K562 (cell line): ENCODE measurements at regions not wholly inside any gene's neighbourhood (a gene's known extent, or its start where the extent isn't known, plus 50 kb on each side); places are given as distances from the start of the nearest gene placed in this dataset.

Experiments
- ATAC-seq: fragments of 200-7000 bp; cut with Tn5 transposase; 3 replicates; pipeline ENCODE4 v1.9.1; 2020; ENCODE audit warnings: moderate library complexity
- BruUV-seq: library from RNA; stranded (reverse); fragments of 400-500 nt; replicated peaks from 2 replicates; lab custom pipeline; 2021; lab: Mats Ljungman, UMichigan
- CTCF ChIA-PET: fragments of 300-600 bp; formaldehyde crosslinking; extraction: SDS; loops from one replicate; lab custom pipeline; 2021; ENCODE audit warnings: low intra/inter-chr PET ratio; lab: Yijun Ruan, JAX
- POLR2A ChIA-PET: fragments of 300-600, 350-650 bp; sonication (Branson Sonifier 250); formaldehyde crosslinking; extraction: SDS; loops from one replicate; lab custom pipeline; 2021; ENCODE audit warnings: antibody characterized with exemption, inconsistent platforms; lab: Yijun Ruan, JAX
- DNase-seq, 4 experiments: peaks; one replicate each; pipeline versions ENCODE4 v3.0.0 to v3.0.0-alpha.2; 2011 to 2018; ENCODE audit warnings: low spot score in 3 of 4, mixed read lengths in 3 of 4; ENCODE audit errors: extremely low read depth in 1 of 4
- FAIRE-seq: peaks from 2 replicates; lab custom pipeline; 2011; peaks lifted over from hg19 to GRCh38; lab: Jason Lieb, UNC
- H2AFZ ChIP-seq: 2 replicates; pipeline ENCODE4 v1.6.0; 2011; ENCODE audit warnings: low read depth, low read length, control low read depth, inconsistent platforms
- H3K27ac ChIP-seq: fragments of 200-600 bp; 3 replicates; pipeline ENCODE4 v1.8.0; 2011; ENCODE audit warnings: low read depth, mild to moderate bottlenecking, control low read depth, inconsistent platforms, low read length, moderate library complexity, mixed read lengths; ENCODE audit errors: extremely low read depth
- H3K27me3 ChIP-seq, 2 experiments: fragments of 300-600 bp in 1 of 2; 2 replicates in 1 of 2; 3 replicates in 1 of 2; pipeline versions ENCODE4 v1.6.0 to v1.8.0; 2011; ENCODE audit warnings: inconsistent platforms in 2 of 2, low read length in 2 of 2, mild to moderate bottlenecking in 1 of 2, mixed read lengths in 1 of 2, moderate library complexity in 1 of 2; ENCODE audit not compliant: control insufficient read depth in 2 of 2, insufficient read depth in 2 of 2
- H3K36me3 ChIP-seq: fragments of 300-600 bp; 3 replicates; pipeline ENCODE4 v1.8.0; 2011; ENCODE audit warnings: mild to moderate bottlenecking, low read length, inconsistent platforms; ENCODE audit not compliant: control insufficient read depth, insufficient read depth
- H3K4me1 ChIP-seq, 2 experiments: fragments of 200-600 bp in 1 of 2; replicated peaks in 1 of 2; 2 replicates in 1 of 2; 3 replicates in 1 of 2; pipeline versions ENCODE4 v1.5.1 to v1.8.0; 2011; ENCODE audit warnings: inconsistent platforms in 2 of 2, low read length in 2 of 2, mild to moderate bottlenecking in 1 of 2, mixed read lengths in 1 of 2, moderate library complexity in 1 of 2; ENCODE audit not compliant: control insufficient read depth in 2 of 2, insufficient read depth in 2 of 2
- H3K4me2 ChIP-seq: 2 replicates; pipeline ENCODE4 v1.6.1; 2011; ENCODE audit warnings: low read length, control low read depth, inconsistent platforms, mixed read lengths; ENCODE audit not compliant: insufficient read depth
- H3K4me3 ChIP-seq: fragments of 200-600 bp; sonication (generic), shearing (Covaris generic); 2 replicates; pipeline ENCODE4 v1.5.1; 2016; ENCODE audit warnings: control low read depth, inconsistent platforms
- H3K79me2 ChIP-seq: fragments of 200-600 bp; 3 replicates; pipeline ENCODE4 v1.8.0; 2011; ENCODE audit warnings: low read length, inconsistent platforms; ENCODE audit not compliant: control insufficient read depth, insufficient read depth
- H3K9ac ChIP-seq, 2 experiments: 2 replicates each; pipeline versions ENCODE4 v1.6.0 to v1.6.1; 2011; ENCODE audit warnings: low read depth in 2 of 2, low read length in 2 of 2, control low read depth in 1 of 2, inconsistent platforms in 1 of 2, mild to moderate bottlenecking in 1 of 2, mixed read lengths in 1 of 2; ENCODE audit not compliant: insufficient read depth in 1 of 2
- H3K9me1 ChIP-seq: one replicate; pipeline ENCODE4 v1.6.0; 2011; ENCODE audit warnings: inconsistent platforms, mild to moderate bottlenecking, low read length, moderate library complexity; ENCODE audit not compliant: control insufficient read depth, insufficient read depth
- H3K9me3 ChIP-seq: replicated peaks from 2 replicates; pipeline ENCODE4 v1.5.1; 2011; ENCODE audit warnings: low read depth, low read length, inconsistent platforms; ENCODE audit not compliant: control insufficient read depth, insufficient read depth
- H4K20me1 ChIP-seq: replicated peaks from 2 replicates; pipeline ENCODE4 v1.6.1; 2011; ENCODE audit warnings: low read length, inconsistent platforms, mixed read lengths; ENCODE audit not compliant: control insufficient read depth, insufficient read depth
- ASH1L ChIP-seq: fragments of 450-650 bp; IDR thresholded peaks from 2 replicates; pipeline ENCODE4 v1.6.1; 2018; ENCODE audit warnings: borderline replicate concordance, mild to moderate bottlenecking, low read depth; ENCODE audit not compliant: partially characterized antibody
- BHLHE40 ChIP-seq: IDR thresholded peaks from 2 replicates; pipeline ENCODE4 v1.6.1; 2011; ENCODE audit warnings: low read length, improper control_type of control experiment
- CC2D1A ChIP-seq: fragments of 450-650 bp; IDR thresholded peaks from 2 replicates; pipeline ENCODE4 v1.6.1; 2017; ENCODE audit warnings: mild to moderate bottlenecking
- ELF2 ChIP-seq: fragments of 250-450 bp; sonication (Bioruptor Pico); IDR thresholded peaks from 2 replicates; pipeline ENCODE4 v1.5.0; 2021; ENCODE audit warnings: mild to moderate bottlenecking
- GTF2A2 ChIP-seq: IDR thresholded peaks from 2 replicates; pipeline ENCODE4 v1.6.1; 2016; ENCODE audit warnings: mild to moderate bottlenecking, missing genetic modification characterization, missing compliant biosample characterization
- HMBOX1 ChIP-seq: sonication (generic); IDR thresholded peaks from 2 replicates; pipeline ENCODE4 v1.6.1; 2016
- MXI1 ChIP-seq: IDR thresholded peaks from 2 replicates; pipeline ENCODE4 v1.6.1; 2011; ENCODE audit warnings: low read depth, mild to moderate bottlenecking, improper control_type of control experiment, low read length
- NR2C1 ChIP-seq, 2 experiments: fragments of 450-650 bp; IDR thresholded peaks; 2 replicates each; pipeline ENCODE4 v1.6.1; 2017; ENCODE audit warnings: mild to moderate bottlenecking in 2 of 2, antibody characterized with exemption in 1 of 2, inconsistent platforms in 1 of 2, missing compliant biosample characterization in 1 of 2, missing genetic modification characterization in 1 of 2
- PHF20 ChIP-seq: fragments of 450-650 bp; IDR thresholded peaks from 2 replicates; pipeline ENCODE4 v1.6.1; 2018; ENCODE audit not compliant: partially characterized antibody
- SAFB ChIP-seq: fragments of 200-400 bp; formaldehyde crosslinking; IDR thresholded peaks from 2 replicates; pipeline ENCODE4 v1.6.1; 2017; ENCODE audit warnings: low read depth, low read length, borderline replicate concordance
- SMAD4 ChIP-seq: fragments of 250-450 bp; sonication (Bioruptor Pico); conservative IDR thresholded peaks from 2 replicates; pipeline ENCODE4 v1.8.0; 2021; ENCODE audit warnings: inconsistent platforms, mild to moderate bottlenecking, moderate library complexity
- TAF9B ChIP-seq: fragments of 450-650 bp; IDR thresholded peaks from 2 replicates; pipeline ENCODE4 v1.6.1; 2018; ENCODE audit warnings: mild to moderate bottlenecking; ENCODE audit not compliant: partially characterized antibody
- TBP ChIP-seq: optimal IDR thresholded peaks from 2 replicates; pipeline ENCODE3; 2011; ENCODE audit warnings: low read depth, low read length, improper control_type of control experiment
- ZBTB17 ChIP-seq: fragments of 450-650 bp; formaldehyde crosslinking; IDR thresholded peaks from 2 replicates; pipeline ENCODE4 v1.4.0; 2020; ENCODE audit warnings: mild to moderate bottlenecking
- ZC3H11A ChIP-seq: IDR thresholded peaks from 2 replicates; pipeline ENCODE4 v1.6.1; 2012; ENCODE audit warnings: low read depth, low read length, improper control_type of control experiment
- ZNF217 ChIP-seq: sonication (generic); formaldehyde crosslinking; IDR thresholded peaks from 2 replicates; pipeline ENCODE4 v1.8.0; 2022; ENCODE audit warnings: mild to moderate bottlenecking, missing genetic modification reagents
- ZSCAN32 ChIP-seq: fragments of 450-650 bp; formaldehyde crosslinking; IDR thresholded peaks from 2 replicates; pipeline ENCODE4 v1.4.0; 2020; ENCODE audit warnings: mild to moderate bottlenecking, moderate library complexity
- WGBS: fragments of 100-300 bp; shearing (Covaris generic); methylation state at CpG from one replicate; pipeline ENCODE4 v1.1.6; 2016; ENCODE audit warnings: low coverage, mixed read lengths; ENCODE audit not compliant: insufficient coverage; ENCODE audit errors: missing lambda C conversion rate; 5-methylcytosine and 5-hydroxymethylcytosine counted together
- in situ Hi-C: fragments of 300-500 bp; cut with MboI; formaldehyde crosslinking; loops from 4 replicates; pipeline ENCODE4 v1.15.0; 2018; ENCODE audit warnings: inconsistent platforms, mixed read lengths
- intact Hi-C: fragments of 100-400 bp; cut with micrococcal nuclease; formaldehyde crosslinking; loops from 2 replicates; pipeline ENCODE4 v1.14.2; 2022
- TF ChIP-seq, protein P1 (sequence below): fragments of 200-800 bp; sonication (Bioruptor generic); IDR thresholded peaks from 2 replicates; pipeline ENCODE4 v1.6.1; 2016; ENCODE audit warnings: missing genetic modification characterization, missing compliant biosample characterization

DNA sequence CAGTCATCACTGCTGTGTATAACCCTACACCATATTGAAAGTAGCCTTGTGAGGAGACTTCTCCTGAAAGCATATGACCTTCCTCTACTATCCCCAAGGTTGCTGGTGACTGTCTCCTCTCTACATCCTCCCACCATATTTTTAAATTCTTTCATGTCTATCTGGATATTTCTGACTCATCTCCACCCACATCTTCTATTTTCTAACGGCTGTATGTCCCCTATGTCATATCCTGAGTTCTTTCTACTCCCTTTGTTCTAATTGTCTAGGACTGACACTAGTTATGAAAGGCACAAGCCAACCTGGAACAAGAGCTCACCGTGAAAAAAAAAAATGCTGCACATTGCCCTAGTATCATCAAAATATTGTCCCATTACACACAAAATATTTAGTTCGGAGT lies 218.3 kb upstream of the ZNF462 start:
- Histone ChIP-seq H3K27me3 (no peaks in the 10 kb centered on the region), H3K36me3 (no peaks in the 10 kb centered on the region), H3K4me1 (no peaks in the 10 kb centered on the region), H3K27ac (no peak overlapping the region), H3K9me3 (no peaks in the 10 kb centered on the region), H2AFZ (no peak overlapping the region), H3K9ac (no peak overlapping the region), H3K9me1 (no peaks in the 10 kb centered on the region), H3K4me2 (no peak overlapping the region), H3K79me2 (no peaks in the 10 kb centered on the region), H3K4me3 (no peak overlapping the region), H4K20me1 (no peaks in the 10 kb centered on the region)
- 6% methylated on average over 3 of the region's 3 CpGs for WGBS
- CTCF ChIA-PET, result no interaction called here
- BruUV-seq, result no TSS peak
- POLR2A ChIA-PET, result no interaction called here
- in situ Hi-C loops, result no loop called here
- intact Hi-C loops, result no loop called here
- FAIRE-seq, result no peak
- DNase-seq, result no peak
- no peak for ATAC-seq
- TF ChIP-seq GTF2A2 (no peak), BHLHE40 (no peak), ZNF217 (no peak), PHF20 (no peak), SMAD4 (no peak), TAF9B (no peak), TBP (no peak), SAFB (no peak), ZC3H11A (no peak), MXI1 (no peak), CC2D1A (no peak), NR2C1 (IDR thresholded peaks at IDR 0.05) (no peak), NR2C1 (tag; IDR thresholded peaks at IDR 0.05) (no peak), HMBOX1 (no peak), ZSCAN32 (CRISPR knock-in tag) (no peak), ASH1L (no peak), ELF2 (CRISPR knock-in tag) (no peak), ZBTB17 (CRISPR knock-in tag) (no peak)
- TF ChIP-seq, protein P1, sequence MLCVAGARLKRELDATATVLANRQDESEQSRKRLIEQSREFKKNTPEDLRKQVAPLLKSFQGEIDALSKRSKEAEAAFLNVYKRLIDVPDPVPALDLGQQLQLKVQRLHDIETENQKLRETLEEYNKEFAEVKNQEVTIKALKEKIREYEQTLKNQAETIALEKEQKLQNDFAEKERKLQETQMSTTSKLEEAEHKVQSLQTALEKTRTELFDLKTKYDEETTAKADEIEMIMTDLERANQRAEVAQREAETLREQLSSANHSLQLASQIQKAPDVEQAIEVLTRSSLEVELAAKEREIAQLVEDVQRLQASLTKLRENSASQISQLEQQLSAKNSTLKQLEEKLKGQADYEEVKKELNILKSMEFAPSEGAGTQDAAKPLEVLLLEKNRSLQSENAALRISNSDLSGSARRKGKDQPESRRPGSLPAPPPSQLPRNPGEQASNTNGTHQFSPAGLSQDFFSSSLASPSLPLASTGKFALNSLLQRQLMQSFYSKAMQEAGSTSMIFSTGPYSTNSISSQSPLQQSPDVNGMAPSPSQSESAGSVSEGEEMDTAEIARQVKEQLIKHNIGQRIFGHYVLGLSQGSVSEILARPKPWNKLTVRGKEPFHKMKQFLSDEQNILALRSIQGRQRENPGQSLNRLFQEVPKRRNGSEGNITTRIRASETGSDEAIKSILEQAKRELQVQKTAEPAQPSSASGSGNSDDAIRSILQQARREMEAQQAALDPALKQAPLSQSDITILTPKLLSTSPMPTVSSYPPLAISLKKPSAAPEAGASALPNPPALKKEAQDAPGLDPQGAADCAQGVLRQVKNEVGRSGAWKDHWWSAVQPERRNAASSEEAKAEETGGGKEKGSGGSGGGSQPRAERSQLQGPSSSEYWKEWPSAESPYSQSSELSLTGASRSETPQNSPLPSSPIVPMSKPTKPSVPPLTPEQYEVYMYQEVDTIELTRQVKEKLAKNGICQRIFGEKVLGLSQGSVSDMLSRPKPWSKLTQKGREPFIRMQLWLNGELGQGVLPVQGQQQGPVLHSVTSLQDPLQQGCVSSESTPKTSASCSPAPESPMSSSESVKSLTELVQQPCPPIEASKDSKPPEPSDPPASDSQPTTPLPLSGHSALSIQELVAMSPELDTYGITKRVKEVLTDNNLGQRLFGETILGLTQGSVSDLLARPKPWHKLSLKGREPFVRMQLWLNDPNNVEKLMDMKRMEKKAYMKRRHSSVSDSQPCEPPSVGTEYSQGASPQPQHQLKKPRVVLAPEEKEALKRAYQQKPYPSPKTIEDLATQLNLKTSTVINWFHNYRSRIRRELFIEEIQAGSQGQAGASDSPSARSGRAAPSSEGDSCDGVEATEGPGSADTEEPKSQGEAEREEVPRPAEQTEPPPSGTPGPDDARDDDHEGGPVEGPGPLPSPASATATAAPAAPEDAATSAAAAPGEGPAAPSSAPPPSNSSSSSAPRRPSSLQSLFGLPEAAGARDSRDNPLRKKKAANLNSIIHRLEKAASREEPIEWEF (CRISPR knock-in tag), result no peak
